ENCODE measurements at regions not wholly inside any gene's neighbourhood (a gene's known extent, or its start where the extent isn't known, plus 50 kb on each side); places are given as distances from the start of the nearest gene placed in this dataset.
A peak's percentile ranks its signal among the peaks of the same experiment; 100 is the strongest.

DNA sequence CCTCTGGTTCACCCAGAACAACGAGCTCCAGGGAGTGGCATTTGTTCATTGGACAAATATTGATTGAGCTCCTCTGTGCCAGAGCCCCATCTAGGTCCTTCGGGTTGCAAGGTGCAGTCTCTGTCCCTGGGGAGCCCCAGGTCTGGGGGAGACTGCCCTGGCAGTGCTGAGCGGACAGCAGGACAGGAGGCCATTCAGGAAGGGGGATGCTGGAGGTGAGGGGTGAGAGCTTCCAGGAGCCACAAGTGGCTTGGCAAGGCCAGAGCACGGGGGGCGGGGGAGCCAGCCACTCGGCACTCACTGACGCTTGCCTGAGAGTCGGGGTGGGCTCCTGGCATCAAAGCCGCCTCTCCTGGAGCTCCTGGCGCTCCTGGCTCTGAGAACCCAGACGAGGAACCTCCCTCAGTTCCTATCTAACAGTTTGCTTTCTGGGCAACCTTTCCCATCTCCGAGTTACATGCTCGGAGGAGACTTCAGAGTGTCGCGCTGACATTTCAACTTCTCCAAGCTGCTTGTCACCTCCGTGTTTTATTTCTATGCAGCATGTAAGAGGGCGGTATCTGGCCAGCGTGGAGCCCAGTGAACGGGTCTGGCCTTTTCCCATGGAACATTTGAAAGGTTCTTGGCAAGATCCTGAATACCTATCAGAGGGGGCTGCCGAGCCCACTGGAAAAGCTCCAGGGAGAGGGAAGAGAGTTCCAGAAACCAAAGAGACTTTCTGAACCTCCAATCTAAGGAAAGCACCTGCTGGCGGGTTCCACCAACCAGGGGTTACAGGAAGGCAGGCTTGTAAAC is 62.0 kb upstream of the BCL11B start:
- Histone ChIP-seq H2AFZ (ENCODE audit: low read length) (no peak overlapping the region), H3K27ac (ENCODE audit: extremely low read length, insufficient read depth, low read length) (no peak overlapping the region), H3K27me3 (ENCODE audit: control insufficient read depth in 1 of 2, insufficient read depth in 2 of 2, low read length in 2 of 2) (peaks cover 0 to 11% of the 10 kb centered on the region in 2 experiments; a peak in 2 of 5 replicates), H4K20me1 (ENCODE audit: insufficient read depth, low read length) (no peaks in the 10 kb centered on the region), H3K4me3 (replicated peaks in 1 of 3; ENCODE audit: insufficient read depth in 1 of 3, low read depth in 2 of 3, low read length in 3 of 3) (no peak overlapping the region), H3K4me2 (ENCODE audit: low read depth, low read length) (no peak overlapping the region), H3K79me2 (ENCODE audit: insufficient read depth, low read length) (no peaks in the 10 kb centered on the region), H3K9ac (ENCODE audit: insufficient read depth, low read depth, low read length) (no peak overlapping the region), H3K36me3 (replicated peaks in 1 of 2; ENCODE audit: control insufficient read depth in 1 of 2, insufficient read depth in 2 of 2, low read length in 2 of 2) (no peaks in the 10 kb centered on the region), H3K9me3 (ENCODE audit: low read length) (no peaks in the 10 kb centered on the region), H3K4me1 (ENCODE audit: insufficient read depth, low read length) (peaks cover 26% of the 10 kb centered on the region)
- in situ Hi-C loops (cut with HindIII; ENCODE audit: extremely low pct_ligation_motif_present, low pct_unique_long_range_greater_than_20kb), result no loop called here
- BruUV-seq (replicated peaks), result no TSS peak
- ChIA-PET CTCF (ENCODE audit: low intra/inter-chr PET ratio, low total read pairs) (no interaction called here), POLR2A (no interaction called here)
- no peak for FAIRE-seq
- 56% methylated on average over 11 of the region's 21 CpGs for WGBS (ENCODE audit: low lambda C conversion rate)
- intact Hi-C loops (cut with micrococcal nuclease; ENCODE audit: unreplicated experiment), result no loop called here
- no peak for DNase-seq (ENCODE audit: low spot score)
- peak; percentile 51; the same call in 2 of the 3 replicates for ATAC-seq
- no peak for TF ChIP-seq POLR2AphosphoS5 (IDR thresholded peaks at IDR 0.05; ENCODE audit: low read depth, low read length)
- TF ChIP-seq MZF1 (CRISPR knock-in tag; IDR thresholded peaks at IDR 0.05; ENCODE audit: borderline replicate concordance), result no peak
- TF ChIP-seq ZNF766 (CRISPR knock-in tag; IDR thresholded peaks at IDR 0.05; ENCODE audit: borderline replicate concordance), result no peak
- TF ChIP-seq, protein P1, sequence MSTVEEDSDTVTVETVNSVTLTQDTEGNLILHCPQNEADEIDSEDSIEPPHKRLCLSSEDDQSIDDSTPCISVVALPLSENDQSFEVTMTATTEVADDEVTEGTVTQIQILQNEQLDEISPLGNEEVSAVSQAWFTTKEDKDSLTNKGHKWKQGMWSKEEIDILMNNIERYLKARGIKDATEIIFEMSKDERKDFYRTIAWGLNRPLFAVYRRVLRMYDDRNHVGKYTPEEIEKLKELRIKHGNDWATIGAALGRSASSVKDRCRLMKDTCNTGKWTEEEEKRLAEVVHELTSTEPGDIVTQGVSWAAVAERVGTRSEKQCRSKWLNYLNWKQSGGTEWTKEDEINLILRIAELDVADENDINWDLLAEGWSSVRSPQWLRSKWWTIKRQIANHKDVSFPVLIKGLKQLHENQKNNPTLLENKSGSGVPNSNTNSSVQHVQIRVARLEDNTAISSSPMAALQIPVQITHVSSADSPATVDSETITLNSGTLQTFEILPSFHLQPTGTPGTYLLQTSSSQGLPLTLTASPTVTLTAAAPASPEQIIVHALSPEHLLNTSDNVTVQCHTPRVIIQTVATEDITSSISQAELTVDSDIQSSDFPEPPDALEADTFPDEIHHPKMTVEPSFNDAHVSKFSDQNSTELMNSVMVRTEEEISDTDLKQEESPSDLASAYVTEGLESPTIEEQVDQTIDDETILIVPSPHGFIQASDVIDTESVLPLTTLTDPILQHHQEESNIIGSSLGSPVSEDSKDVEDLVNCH (CRISPR knock-in tag; IDR thresholded peaks at IDR 0.05), result no peak
- TF ChIP-seq MTA1 (CRISPR knock-in tag; IDR thresholded peaks at IDR 0.05; ENCODE audit: borderline replicate concordance), result no peak
- no peak for TF ChIP-seq ZFYVE20 (CRISPR knock-in tag; IDR thresholded peaks at IDR 0.05; ENCODE audit: borderline replicate concordance, low read depth)
- TF ChIP-seq ZSCAN30 (CRISPR knock-in tag; IDR thresholded peaks at IDR 0.05), result no peak
- TF ChIP-seq KLF16 (CRISPR knock-in tag; IDR thresholded peaks at IDR 0.05), result no peak
- no peak for TF ChIP-seq PREB (CRISPR knock-in tag; IDR thresholded peaks at IDR 0.05)
- TF ChIP-seq, protein P2, sequence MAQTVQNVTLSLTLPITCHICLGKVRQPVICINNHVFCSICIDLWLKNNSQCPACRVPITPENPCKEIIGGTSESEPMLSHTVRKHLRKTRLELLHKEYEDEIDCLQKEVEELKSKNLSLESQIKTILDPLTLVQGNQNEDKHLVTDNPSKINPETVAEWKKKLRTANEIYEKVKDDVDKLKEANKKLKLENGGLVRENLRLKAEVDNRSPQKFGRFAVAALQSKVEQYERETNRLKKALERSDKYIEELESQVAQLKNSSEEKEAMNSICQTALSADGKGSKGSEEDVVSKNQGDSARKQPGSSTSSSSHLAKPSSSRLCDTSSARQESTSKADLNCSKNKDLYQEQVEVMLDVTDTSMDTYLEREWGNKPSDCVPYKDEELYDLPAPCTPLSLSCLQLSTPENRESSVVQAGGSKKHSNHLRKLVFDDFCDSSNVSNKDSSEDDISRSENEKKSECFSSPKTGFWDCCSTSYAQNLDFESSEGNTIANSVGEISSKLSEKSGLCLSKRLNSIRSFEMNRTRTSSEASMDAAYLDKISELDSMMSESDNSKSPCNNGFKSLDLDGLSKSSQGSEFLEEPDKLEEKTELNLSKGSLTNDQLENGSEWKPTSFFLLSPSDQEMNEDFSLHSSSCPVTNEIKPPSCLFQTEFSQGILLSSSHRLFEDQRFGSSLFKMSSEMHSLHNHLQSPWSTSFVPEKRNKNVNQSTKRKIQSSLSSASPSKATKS (CRISPR knock-in tag; IDR thresholded peaks at IDR 0.05), result no peak
- TF ChIP-seq CBX5 (CRISPR knock-in tag; IDR thresholded peaks at IDR 0.05; ENCODE audit: borderline replicate concordance), result no peak
- TF ChIP-seq EHMT2 (IDR thresholded peaks at IDR 0.05; ENCODE audit: borderline replicate concordance, low read depth, low read length), result no peak

Data from HepG2 (cell line).